ENCODE measurements at regions not wholly inside any gene's neighbourhood (a gene's known extent, or its start where the extent isn't known, plus 50 kb on each side); places are given as distances from the start of the nearest gene placed in this dataset.

DNA sequence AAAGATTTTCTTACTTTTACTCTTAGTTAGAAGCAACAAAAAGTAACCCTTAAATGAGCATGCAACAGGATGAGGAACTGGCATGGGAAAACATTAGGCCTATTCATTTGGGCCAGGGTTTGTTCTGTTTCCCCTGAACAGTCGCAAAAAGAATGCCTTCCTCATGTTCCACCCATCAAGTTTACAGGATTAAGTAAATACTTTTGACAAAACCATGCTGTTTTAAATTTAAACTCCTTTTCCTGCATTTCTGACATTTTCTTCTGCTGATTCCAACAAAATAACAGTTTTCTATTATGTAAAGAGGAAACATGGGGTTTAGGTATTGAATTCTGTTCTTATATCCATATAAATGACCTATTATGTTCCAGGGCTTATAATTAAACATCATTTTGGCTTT is 236.6 kb upstream of the ACTBL2 start:
- TF ChIP-seq, protein P1, sequence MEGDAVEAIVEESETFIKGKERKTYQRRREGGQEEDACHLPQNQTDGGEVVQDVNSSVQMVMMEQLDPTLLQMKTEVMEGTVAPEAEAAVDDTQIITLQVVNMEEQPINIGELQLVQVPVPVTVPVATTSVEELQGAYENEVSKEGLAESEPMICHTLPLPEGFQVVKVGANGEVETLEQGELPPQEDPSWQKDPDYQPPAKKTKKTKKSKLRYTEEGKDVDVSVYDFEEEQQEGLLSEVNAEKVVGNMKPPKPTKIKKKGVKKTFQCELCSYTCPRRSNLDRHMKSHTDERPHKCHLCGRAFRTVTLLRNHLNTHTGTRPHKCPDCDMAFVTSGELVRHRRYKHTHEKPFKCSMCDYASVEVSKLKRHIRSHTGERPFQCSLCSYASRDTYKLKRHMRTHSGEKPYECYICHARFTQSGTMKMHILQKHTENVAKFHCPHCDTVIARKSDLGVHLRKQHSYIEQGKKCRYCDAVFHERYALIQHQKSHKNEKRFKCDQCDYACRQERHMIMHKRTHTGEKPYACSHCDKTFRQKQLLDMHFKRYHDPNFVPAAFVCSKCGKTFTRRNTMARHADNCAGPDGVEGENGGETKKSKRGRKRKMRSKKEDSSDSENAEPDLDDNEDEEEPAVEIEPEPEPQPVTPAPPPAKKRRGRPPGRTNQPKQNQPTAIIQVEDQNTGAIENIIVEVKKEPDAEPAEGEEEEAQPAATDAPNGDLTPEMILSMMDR (IDR thresholded peaks at IDR 0.05), result no peak
- no peak for TF ChIP-seq POLR2A (IDR thresholded peaks at IDR 0.05)

All from stomach (tissue), 4 donors.